HepG2 (cell line): ENCODE measurements at regions not wholly inside any gene's neighbourhood (a gene's known extent, or its start where the extent isn't known, plus 50 kb on each side); places are given as distances from the start of the nearest gene placed in this dataset.

Experiments used
- ATAC-seq: fragments of 200-7000 bp; cut with Tn5 transposase; 3 replicates; pipeline ENCODE4 v1.9.1; 2020; ENCODE audit warnings: mild to moderate bottlenecking, moderate library complexity
- BruUV-seq: library from RNA; stranded (reverse); fragments of 400-500 nt; replicated peaks from 2 replicates; lab custom pipeline; 2021; lab: Mats Ljungman, UMichigan
- CTCF ChIA-PET: fragments of 300-600 bp; formaldehyde crosslinking; extraction: SDS; loops from one replicate; lab custom pipeline; 2021; ENCODE audit warnings: low total read pairs, inconsistent platforms, low intra/inter-chr PET ratio; lab: Yijun Ruan, JAX
- POLR2A ChIA-PET: fragments of 350-600 bp; sonication (Branson Sonifier 250); formaldehyde crosslinking; loops from one replicate; lab custom pipeline; 2020; ENCODE audit warnings: antibody characterized with exemption, inconsistent platforms; lab: Yijun Ruan, JAX
- DNase-seq: peaks from one replicate; pipeline ENCODE4 v3.0.0-alpha.2; 2015; ENCODE audit warnings: low spot score
- FAIRE-seq: peaks from 3 replicates; lab custom pipeline; 2011; peaks lifted over from hg19 to GRCh38; lab: Jason Lieb, UNC
- H2AFZ ChIP-seq: one replicate; pipeline ENCODE4 v1.6.1; 2011; ENCODE audit warnings: low read length, inconsistent platforms
- H3K27ac ChIP-seq: fragments of 300-600 bp; 3 replicates; pipeline ENCODE4 v1.8.0; 2011; ENCODE audit warnings: mixed run types, mild to moderate bottlenecking, mixed read lengths, low read length, inconsistent platforms; ENCODE audit not compliant: insufficient read depth; ENCODE audit errors: extremely low read length
- H3K27me3 ChIP-seq, 2 experiments: fragments of 200-600 bp in 1 of 2; 2 replicates in 1 of 2; 3 replicates in 1 of 2; pipeline versions ENCODE4 v1.6.0 to v1.8.0; 2011; ENCODE audit warnings: low read length in 2 of 2, mild to moderate bottlenecking in 2 of 2, moderate library complexity in 2 of 2, inconsistent platforms in 1 of 2; ENCODE audit not compliant: insufficient read depth in 2 of 2, control insufficient read depth in 1 of 2
- H3K36me3 ChIP-seq, 2 experiments: fragments of 200-600 bp in 1 of 2; replicated peaks in 1 of 2; 2 replicates in 1 of 2; 3 replicates in 1 of 2; pipeline versions ENCODE4 v1.5.1 to v1.8.0; 2011; ENCODE audit warnings: low read length in 2 of 2, inconsistent platforms in 1 of 2; ENCODE audit not compliant: insufficient read depth in 2 of 2, control insufficient read depth in 1 of 2
- H3K4me1 ChIP-seq: 2 replicates; pipeline ENCODE4 v1.5.1; 2012; ENCODE audit warnings: low read length, inconsistent platforms; ENCODE audit not compliant: insufficient read depth
- H3K4me2 ChIP-seq: 2 replicates; pipeline ENCODE4 v1.6.0; 2011; ENCODE audit warnings: low read depth, low read length, inconsistent platforms
- H3K4me3 ChIP-seq, 3 experiments: fragments of 200-600 bp in 1 of 3; sonication (generic), shearing (Covaris generic) in 1 of 3; replicated peaks in 1 of 3; 2 replicates each; pipeline ENCODE4 v1.5.1; 2011 to 2016; ENCODE audit warnings: low read length in 3 of 3, inconsistent platforms in 2 of 3, low read depth in 2 of 3, mild to moderate bottlenecking in 2 of 3, control low read depth in 1 of 3, mixed read lengths in 1 of 3; ENCODE audit not compliant: insufficient read depth in 1 of 3
- H3K79me2 ChIP-seq: one replicate; pipeline ENCODE4 v1.6.1; 2011; ENCODE audit warnings: low read length, inconsistent platforms; ENCODE audit not compliant: insufficient read depth
- H3K9ac ChIP-seq: 2 replicates; pipeline ENCODE4 v1.6.0; 2011; ENCODE audit warnings: mild to moderate bottlenecking, low read depth, low read length, inconsistent platforms; ENCODE audit not compliant: insufficient read depth
- H3K9me3 ChIP-seq: 2 replicates; pipeline ENCODE4 v1.5.1; 2012; ENCODE audit warnings: mild to moderate bottlenecking, low read length
- H4K20me1 ChIP-seq: 2 replicates; pipeline ENCODE4 v1.6.0; 2011; ENCODE audit warnings: inconsistent platforms, mild to moderate bottlenecking, low read length, moderate library complexity; ENCODE audit not compliant: insufficient read depth
- ELF3 ChIP-seq: IDR thresholded peaks from 2 replicates; pipeline ENCODE4 v1.6.1; 2016; ENCODE audit warnings: missing genetic modification reagents, missing compliant biosample characterization
- MTF2 ChIP-seq: sonication (generic); formaldehyde crosslinking; IDR thresholded peaks from 2 replicates; pipeline ENCODE4 v1.5.0; 2020; ENCODE audit warnings: missing genetic modification reagents, borderline replicate concordance
- PAX8 ChIP-seq: sonication (generic); formaldehyde crosslinking; IDR thresholded peaks from 2 replicates; pipeline ENCODE4 v1.8.0; 2022; ENCODE audit warnings: mild to moderate bottlenecking, missing genetic modification reagents, borderline replicate concordance
- ZNF24 ChIP-seq: fragments of 450-650 bp; IDR thresholded peaks from 2 replicates; pipeline ENCODE4 v1.6.1; 2017; ENCODE audit warnings: antibody characterized with exemption, mild to moderate bottlenecking
- ZNF619 ChIP-seq: sonication (generic); formaldehyde crosslinking; IDR thresholded peaks from 2 replicates; pipeline ENCODE4 v1.4.0; 2020; ENCODE audit warnings: mild to moderate bottlenecking, missing genetic modification reagents
- ZNF629 ChIP-seq: sonication (generic); formaldehyde crosslinking; conservative IDR thresholded peaks from 2 replicates; pipeline ENCODE4 v1.5.0; 2020; ENCODE audit warnings: missing genetic modification reagents
- ZZZ3 ChIP-seq: sonication (generic); formaldehyde crosslinking; IDR thresholded peaks from 2 replicates; pipeline ENCODE4 v1.4.0; 2020; ENCODE audit warnings: missing genetic modification reagents, mild to moderate bottlenecking, borderline replicate concordance
- WGBS: methylation state at CpG from one replicate; pipeline ENCODE4 v1.1.6; 2017; ENCODE audit warnings: low lambda C conversion rate; 5-methylcytosine and 5-hydroxymethylcytosine counted together
- in situ Hi-C: cut with HindIII; loops from 2 replicates; pipeline ENCODE4 v1.10.0; 2017; ENCODE audit warnings: low pct_unique_long_range_greater_than_20kb; ENCODE audit not compliant: extremely low pct_ligation_motif_present
- intact Hi-C: fragments of 100-400 bp; cut with micrococcal nuclease; formaldehyde crosslinking; loops from one replicate; pipeline ENCODE4 v1.10.0; 2022; ENCODE audit not compliant: unreplicated experiment
- TF ChIP-seq, protein P1 (sequence below): sonication (generic); formaldehyde crosslinking; IDR thresholded peaks from 2 replicates; pipeline ENCODE4 v1.4.0; 2020; ENCODE audit warnings: missing genetic modification reagents
- TF ChIP-seq, protein P2 (sequence below): sonication (generic); formaldehyde crosslinking; IDR thresholded peaks from 2 replicates; pipeline ENCODE4 v1.4.0; 2020; ENCODE audit warnings: missing genetic modification reagents, borderline replicate concordance
- TF ChIP-seq, protein P3 (sequence below): sonication (generic); formaldehyde crosslinking; IDR thresholded peaks from 2 replicates; pipeline ENCODE4 v1.4.0; 2020; ENCODE audit warnings: mild to moderate bottlenecking, missing genetic modification reagents
- TF ChIP-seq, protein P4 (sequence below): sonication (generic); formaldehyde crosslinking; conservative IDR thresholded peaks from 2 replicates; pipeline ENCODE4 v1.4.0; 2020; ENCODE audit warnings: missing genetic modification reagents
- TF ChIP-seq, protein P5 (sequence below): sonication (generic); formaldehyde crosslinking; IDR thresholded peaks from 2 replicates; pipeline ENCODE4 v1.5.0; 2020; ENCODE audit warnings: missing genetic modification reagents

DNA sequence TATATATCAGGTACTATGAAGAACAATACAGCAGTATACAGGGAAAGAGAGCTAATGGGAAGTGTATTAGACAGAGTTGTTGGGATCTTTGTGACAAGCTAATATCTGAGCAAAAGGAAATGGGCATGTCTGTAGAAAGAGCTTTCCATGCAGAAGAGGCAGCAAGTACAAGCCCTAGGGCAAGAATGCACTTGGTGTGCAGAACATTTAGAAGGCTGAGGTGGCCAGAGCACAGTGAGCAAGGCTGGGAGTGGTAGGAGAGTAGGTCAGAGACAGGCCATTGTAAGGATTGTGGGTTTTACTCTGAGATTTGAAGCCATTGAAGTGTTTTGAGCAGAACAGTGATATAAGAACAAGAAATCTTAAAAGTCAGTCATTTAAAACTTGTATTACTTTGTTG, 353.9 kb upstream of the TGFBR2 start:
- Histone ChIP-seq H3K79me2 (no peaks in the 10 kb centered on the region), H4K20me1 (no peaks in the 10 kb centered on the region), H3K9me3 (peaks cover 8% of the 10 kb centered on the region), H3K4me3 (no peak overlapping the region), H2AFZ (no peak overlapping the region), H3K4me2 (no peak overlapping the region), H3K9ac (no peak overlapping the region), H3K36me3 (no peaks in the 10 kb centered on the region; a peak in 2 of 5 replicates), H3K27ac (no peak overlapping the region), H3K4me1 (peaks cover 17% of the 10 kb centered on the region), H3K27me3 (no peaks in the 10 kb centered on the region)
- intact Hi-C loops (loop anchor here (10.0 kb wide), 1 partner anchor 92 kb away; no protein-coding TSS in a partner anchor), in situ Hi-C loops (loop anchor here (10.0 kb wide), 1 partner anchor 352 kb away; the partner anchor contains the start of gene TGFBR2)
- CTCF ChIA-PET: no interaction called here
- FAIRE-seq: no peak
- no TSS peak for BruUV-seq
- ATAC-seq: no peak
- POLR2A ChIA-PET: no interaction called here
- DNase-seq: no peak
- TF ChIP-seq, protein P1, sequence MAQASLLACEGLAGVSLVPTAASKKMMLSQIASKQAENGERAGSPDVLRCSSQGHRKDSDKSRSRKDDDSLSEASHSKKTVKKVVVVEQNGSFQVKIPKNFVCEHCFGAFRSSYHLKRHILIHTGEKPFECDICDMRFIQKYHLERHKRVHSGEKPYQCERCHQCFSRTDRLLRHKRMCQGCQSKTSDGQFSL: no peak
- TF ChIP-seq ZNF619 (CRISPR knock-in tag) (no peak), MTF2 (CRISPR knock-in tag) (no peak)
- TF ChIP-seq, protein P2, sequence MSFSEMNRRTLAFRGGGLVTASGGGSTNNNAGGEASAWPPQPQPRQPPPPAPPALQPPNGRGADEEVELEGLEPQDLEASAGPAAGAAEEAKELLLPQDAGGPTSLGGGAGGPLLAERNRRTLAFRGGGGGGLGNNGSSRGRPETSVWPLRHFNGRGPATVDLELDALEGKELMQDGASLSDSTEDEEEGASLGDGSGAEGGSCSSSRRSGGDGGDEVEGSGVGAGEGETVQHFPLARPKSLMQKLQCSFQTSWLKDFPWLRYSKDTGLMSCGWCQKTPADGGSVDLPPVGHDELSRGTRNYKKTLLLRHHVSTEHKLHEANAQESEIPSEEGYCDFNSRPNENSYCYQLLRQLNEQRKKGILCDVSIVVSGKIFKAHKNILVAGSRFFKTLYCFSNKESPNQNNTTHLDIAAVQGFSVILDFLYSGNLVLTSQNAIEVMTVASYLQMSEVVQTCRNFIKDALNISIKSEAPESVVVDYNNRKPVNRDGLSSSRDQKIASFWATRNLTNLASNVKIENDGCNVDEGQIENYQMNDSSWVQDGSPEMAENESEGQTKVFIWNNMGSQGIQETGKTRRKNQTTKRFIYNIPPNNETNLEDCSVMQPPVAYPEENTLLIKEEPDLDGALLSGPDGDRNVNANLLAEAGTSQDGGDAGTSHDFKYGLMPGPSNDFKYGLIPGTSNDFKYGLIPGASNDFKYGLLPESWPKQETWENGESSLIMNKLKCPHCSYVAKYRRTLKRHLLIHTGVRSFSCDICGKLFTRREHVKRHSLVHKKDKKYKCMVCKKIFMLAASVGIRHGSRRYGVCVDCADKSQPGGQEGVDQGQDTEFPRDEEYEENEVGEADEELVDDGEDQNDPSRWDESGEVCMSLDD: no peak

DNA sequence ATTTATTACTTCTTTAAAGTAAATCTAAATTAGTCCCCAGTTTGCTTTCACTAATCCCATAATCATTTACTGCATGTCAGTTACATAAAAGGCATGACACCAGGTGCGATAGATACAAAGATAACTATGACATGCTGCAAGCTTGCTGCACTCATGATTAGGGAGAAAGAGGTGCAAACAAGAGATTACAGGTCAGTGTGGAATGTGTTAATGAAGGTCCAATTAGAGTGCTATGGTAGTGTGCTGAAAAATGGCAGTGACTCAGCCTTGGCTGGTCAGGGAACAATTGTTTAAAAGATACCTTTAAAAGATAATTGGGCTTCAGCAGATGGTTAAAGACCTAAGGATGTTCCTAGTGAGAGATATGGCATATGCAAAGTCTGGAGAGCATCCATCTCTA, 352.6 kb upstream of the TGFBR2 start:
- no peak overlapping the region for H3K4me2 ChIP-seq
- H2AFZ ChIP-seq: no peak overlapping the region
- H3K27me3 ChIP-seq: no peaks in the 10 kb centered on the region
- no peak for FAIRE-seq
- H3K36me3 ChIP-seq: no peaks in the 10 kb centered on the region; a peak in 2 of 5 replicates
- H3K9me3 ChIP-seq: peaks cover 8% of the 10 kb centered on the region
- in situ Hi-C loops (loop anchor here (10.0 kb wide), 1 partner anchor 351 kb away; the partner anchor contains the start of gene TGFBR2), intact Hi-C loops (loop anchor here (10.0 kb wide), 1 partner anchor 91 kb away; no protein-coding TSS in a partner anchor)
- BruUV-seq: no TSS peak
- ATAC-seq: no peak
- ChIA-PET CTCF (no interaction called here), POLR2A (no interaction called here)
- H3K4me3 ChIP-seq: no peak overlapping the region
- whole genome bisulfite sequencing: 100% methylated on average over 1 of the region's 1 CpG
- H3K4me1 ChIP-seq: peaks cover 30% of the 10 kb centered on the region
- TF ChIP-seq, protein P3, sequence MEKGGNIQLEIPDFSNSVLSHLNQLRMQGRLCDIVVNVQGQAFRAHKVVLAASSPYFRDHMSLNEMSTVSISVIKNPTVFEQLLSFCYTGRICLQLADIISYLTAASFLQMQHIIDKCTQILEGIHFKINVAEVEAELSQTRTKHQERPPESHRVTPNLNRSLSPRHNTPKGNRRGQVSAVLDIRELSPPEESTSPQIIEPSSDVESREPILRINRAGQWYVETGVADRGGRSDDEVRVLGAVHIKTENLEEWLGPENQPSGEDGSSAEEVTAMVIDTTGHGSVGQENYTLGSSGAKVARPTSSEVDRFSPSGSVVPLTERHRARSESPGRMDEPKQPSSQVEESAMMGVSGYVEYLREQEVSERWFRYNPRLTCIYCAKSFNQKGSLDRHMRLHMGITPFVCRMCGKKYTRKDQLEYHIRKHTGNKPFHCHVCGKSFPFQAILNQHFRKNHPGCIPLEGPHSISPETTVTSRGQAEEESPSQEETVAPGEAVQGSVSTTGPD (CRISPR knock-in tag): no peak
- TF ChIP-seq, protein P4, sequence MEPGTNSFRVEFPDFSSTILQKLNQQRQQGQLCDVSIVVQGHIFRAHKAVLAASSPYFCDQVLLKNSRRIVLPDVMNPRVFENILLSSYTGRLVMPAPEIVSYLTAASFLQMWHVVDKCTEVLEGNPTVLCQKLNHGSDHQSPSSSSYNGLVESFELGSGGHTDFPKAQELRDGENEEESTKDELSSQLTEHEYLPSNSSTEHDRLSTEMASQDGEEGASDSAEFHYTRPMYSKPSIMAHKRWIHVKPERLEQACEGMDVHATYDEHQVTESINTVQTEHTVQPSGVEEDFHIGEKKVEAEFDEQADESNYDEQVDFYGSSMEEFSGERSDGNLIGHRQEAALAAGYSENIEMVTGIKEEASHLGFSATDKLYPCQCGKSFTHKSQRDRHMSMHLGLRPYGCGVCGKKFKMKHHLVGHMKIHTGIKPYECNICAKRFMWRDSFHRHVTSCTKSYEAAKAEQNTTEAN (CRISPR knock-in tag): no peak
- TF ChIP-seq ZNF629 (no peak), ELF3 (CRISPR knock-in tag) (no peak), ZNF24 (no peak), PAX8 (CRISPR knock-in tag) (no peak), ZZZ3 (CRISPR knock-in tag) (no peak)
- TF ChIP-seq, protein P5, sequence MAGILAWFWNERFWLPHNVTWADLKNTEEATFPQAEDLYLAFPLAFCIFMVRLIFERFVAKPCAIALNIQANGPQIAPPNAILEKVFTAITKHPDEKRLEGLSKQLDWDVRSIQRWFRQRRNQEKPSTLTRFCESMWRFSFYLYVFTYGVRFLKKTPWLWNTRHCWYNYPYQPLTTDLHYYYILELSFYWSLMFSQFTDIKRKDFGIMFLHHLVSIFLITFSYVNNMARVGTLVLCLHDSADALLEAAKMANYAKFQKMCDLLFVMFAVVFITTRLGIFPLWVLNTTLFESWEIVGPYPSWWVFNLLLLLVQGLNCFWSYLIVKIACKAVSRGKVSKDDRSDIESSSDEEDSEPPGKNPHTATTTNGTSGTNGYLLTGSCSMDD (CRISPR knock-in tag): no peak
- no peaks in the 10 kb centered on the region for H3K79me2 ChIP-seq
- H3K27ac ChIP-seq: no peak overlapping the region
- H3K9ac ChIP-seq: no peak overlapping the region
- no peaks in the 10 kb centered on the region for H4K20me1 ChIP-seq
- DNase-seq: no peak
